Transverse colon (tissue), 4 donors: ENCODE measurements at regions not wholly inside any gene's neighbourhood (a gene's known extent, or its start where the extent isn't known, plus 50 kb on each side); places are given as distances from the start of the nearest gene placed in this dataset.
"Not testable (repeated sequence)": the region's sequence is repeated elsewhere in the genome, so short reads cannot be mapped to it uniquely, and the experiment has no call there.

Experiments used
- DNase-seq: peaks from one replicate; pipeline ENCODE4 v3.0.0-alpha.2; 2019
- H3K27ac ChIP-seq, 4 donors: fragments of 200-600 bp; sonication (generic); 2 replicates each; pipeline ENCODE4 v1.5.1; 2016 to 2018; ENCODE audit warnings: inconsistent platforms in 4 of 4
- H3K27me3 ChIP-seq: fragments of 200-600 bp; sonication (generic); 2 replicates; pipeline ENCODE4 v1.5.1; 2017; ENCODE audit warnings: inconsistent platforms
- H3K36me3 ChIP-seq, 4 donors: fragments of 200-600 bp; sonication (generic); 2 replicates each; pipeline ENCODE4 v1.5.1; 2017 to 2019; ENCODE audit warnings: inconsistent platforms in 4 of 4
- H3K4me1 ChIP-seq, 4 donors: fragments of 200-600 bp; sonication (generic); 2 replicates each; pipeline ENCODE4 v1.5.1; 2017 to 2020; ENCODE audit warnings: inconsistent platforms in 4 of 4
- H3K4me3 ChIP-seq, 4 donors: fragments of 200-600 bp; sonication (generic); 1 replicate in 1 of 4; 2 replicates in 3 of 4; pipeline versions ENCODE4 v1.5.1 to v1.6.1; 2017 to 2019; ENCODE audit warnings: inconsistent platforms in 4 of 4
- H3K9me3 ChIP-seq, 2 donors: fragments of 200-600 bp; sonication (generic); 2 replicates each; pipeline ENCODE4 v1.5.1; 2017 to 2019; ENCODE audit warnings: inconsistent platforms in 2 of 2
- CTCF ChIP-seq, 5 experiments: fragments of 200-600 bp in 3 of 5; fragments of 450-650 bp in 2 of 5; sonication (generic) in 3 of 5; IDR thresholded peaks; 1 replicate in 2 of 5; 2 replicates in 3 of 5; pipeline ENCODE4 v1.5.1; 2016 to 2017; ENCODE audit warnings: antibody characterized with exemption in 5 of 5, inconsistent platforms in 3 of 5, mild to moderate bottlenecking in 2 of 5, moderate library complexity in 1 of 5
- EP300 ChIP-seq: sonication (generic); formaldehyde crosslinking; IDR thresholded peaks from one replicate; pipeline ENCODE4 v1.6.1; 2017; ENCODE audit warnings: antibody characterized with exemption, low read depth
- POLR2A ChIP-seq: fragments of 450-650 bp; IDR thresholded peaks from one replicate; pipeline ENCODE4 v1.6.1; 2016; ENCODE audit warnings: antibody characterized with exemption, mild to moderate bottlenecking, moderate library complexity
- POLR2AphosphoS5 ChIP-seq, 3 donors: sonication (generic); formaldehyde crosslinking; IDR thresholded peaks; one replicate each; pipeline ENCODE4 v1.6.1; 2016; ENCODE audit warnings: antibody characterized with exemption in 3 of 3
- WGBS, 2 donors: methylation state at CpG; one replicate each; pipeline ENCODE4 v1.1.5; 2018; ENCODE audit warnings: low coverage in 1 of 2; 5-methylcytosine and 5-hydroxymethylcytosine counted together
- in situ Hi-C, 4 donors: fragments of 200-750 bp; cut with MboI; loops; one replicate each; pipeline versions ENCODE4 v1.15.0 to v1.15.1; 2017; ENCODE audit warnings: low sequenced_read_pairs in 3 of 4, low pct_ligation_motif_present in 1 of 4, low pct_unique_long_range_greater_than_20kb in 1 of 4
- intact Hi-C: fragments of 100-400 bp; cut with DNase I; formaldehyde crosslinking; loops from one replicate; pipeline ENCODE4 v1.15.1; 2023; ENCODE audit warnings: low total_unique reads

GRCh38 chr3:187813198-187813597 is 67.9 kb upstream of the BCL6 start:
- in situ Hi-C loops: no loop called here
- 100% methylated on average over 1 of the region's 1 CpG; no CpG with 5 or more reads in 1 of the 2 donors for WGBS, 2 donors

GRCh38 chr3:187817766-187818165 is 72.5 kb upstream of the BCL6 start:
- DNase-seq, H3K4me3 ChIP-seq, intact Hi-C loops, in situ Hi-C loops, H3K27me3 ChIP-seq, H3K27ac ChIP-seq, H3K4me1 ChIP-seq, H3K9me3 ChIP-seq, H3K36me3 ChIP-seq: not testable (repeated sequence)
- WGBS, 2 donors: 91 to 94% methylated on average over 2 to 3 of the region's 3 CpGs

More at GRCh38 chr3:187813198-187813597, 67.9 kb upstream of the BCL6 start:
- Histone ChIP-seq H3K27me3 (no peaks in the 10 kb centered on the region), H3K4me1 (peaks cover 0 to 23% (median 6%) of the 10 kb centered on the region in 4 donors), H3K36me3 (no peaks in the 10 kb centered on the region), H3K9me3 (peaks cover 0 to 5% of the 10 kb centered on the region in 2 donors), H3K4me3 (no peak overlapping the region), H3K27ac (no peak overlapping the region)
- intact Hi-C loops: no loop called here
- TF ChIP-seq POLR2AphosphoS5 (IDR thresholded peaks at IDR 0.05) (no peak), CTCF (IDR thresholded peaks at IDR 0.05) (no peak), EP300 (no peak), POLR2A (no peak)
- DNase-seq: no peak

- no peaks in the 10 kb centered on the region for H3K4me1 ChIP-seq
- DNase-seq: no peak
- in situ Hi-C loops: no loop called here
- TF ChIP-seq POLR2AphosphoS5 (IDR thresholded peaks at IDR 0.05) (no peak), CTCF (IDR thresholded peaks at IDR 0.05) (no peak), POLR2A (no peak), EP300 (no peak)
- no peak overlapping the region for H3K4me3 ChIP-seq
- H3K9me3 ChIP-seq: peaks cover 0 to 5% of the 10 kb centered on the region in 2 donors
- WGBS, 2 donors: 96% methylated on average over 2 of the region's 2 CpGs; no CpG with 5 or more reads in 1 of the 2 donors
- H3K36me3 ChIP-seq: no peaks in the 10 kb centered on the region
- intact Hi-C loops: no loop called here
- H3K27ac ChIP-seq: no peak overlapping the region
- no peaks in the 10 kb centered on the region for H3K27me3 ChIP-seq
Observed at GRCh38 chr3:187821616-187822317, 76.5 kb upstream of the BCL6 start.

- H3K4me3 ChIP-seq: no peak overlapping the region
- H3K4me1 ChIP-seq: no peaks in the 10 kb centered on the region
- DNase-seq: no peak
- TF ChIP-seq POLR2AphosphoS5 (IDR thresholded peaks at IDR 0.05) (no peak), CTCF (IDR thresholded peaks at IDR 0.05) (no peak), EP300 (no peak), POLR2A (no peak)
- intact Hi-C loops (no loop called here), in situ Hi-C loops (no loop called here)
- no peak overlapping the region for H3K27ac ChIP-seq
- no peaks in the 10 kb centered on the region for H3K36me3 ChIP-seq
- H3K9me3 ChIP-seq: peaks cover 0 to 3% of the 10 kb centered on the region in 2 donors
- H3K27me3 ChIP-seq: no peaks in the 10 kb centered on the region
Observed at GRCh38 chr3:187822402-187822801, 77.1 kb upstream of the BCL6 start.

- Histone ChIP-seq H3K9me3 (no peaks in the 10 kb centered on the region), H3K4me3 (no peak overlapping the region), H3K27ac (no peak overlapping the region), H3K4me1 (peaks cover 0 to under 1% (median 0%) of the 10 kb centered on the region in 4 donors), H3K27me3 (no peaks in the 10 kb centered on the region), H3K36me3 (no peaks in the 10 kb centered on the region)
- in situ Hi-C loops: no loop called here
- intact Hi-C loops: no loop called here
- WGBS, 2 donors: 90 to 100% methylated on average over 2 of the region's 2 CpGs
- no peak for DNase-seq
- TF ChIP-seq CTCF (IDR thresholded peaks at IDR 0.05) (no peak), EP300 (no peak), POLR2AphosphoS5 (IDR thresholded peaks at IDR 0.05) (no peak), POLR2A (no peak)
Observed at GRCh38 chr3:187823746-187824145, 78.5 kb upstream of the BCL6 start.
